GM23338 (cell line): ENCODE measurements at regions not wholly inside any gene's neighbourhood (a gene's known extent, or its start where the extent isn't known, plus 50 kb on each side); places are given as distances from the start of the nearest gene placed in this dataset.

Experiments
- ATAC-seq: fragments of 200-7000 bp; cut with Tn5 transposase; 3 replicates; pipeline ENCODE4 v1.9.1; 2020
- DNase-seq: peaks from one replicate; pipeline ENCODE4 v3.0.0-alpha.2; 2015; ENCODE audit warnings: low spot score
- H2AFZ ChIP-seq: fragments of 200-600 bp; sonication (generic); 2 replicates; pipeline ENCODE4 v1.8.0; 2016; ENCODE audit warnings: antibody characterized with exemption, mild to moderate bottlenecking, moderate library complexity
- H3F3A ChIP-seq: fragments of 200-600 bp; sonication (generic); replicated peaks from 2 replicates; pipeline ENCODE4 v1.8.0; 2017; ENCODE audit warnings: antibody characterized with exemption, mixed run types, low read depth
- H3K27ac ChIP-seq: fragments of 200-600 bp; sonication (generic); 2 replicates; pipeline ENCODE4 v1.6.1; 2016; ENCODE audit warnings: low read depth
- H3K27me3 ChIP-seq: fragments of 200-600 bp; sonication (generic); 2 replicates; pipeline ENCODE4 v1.8.0; 2016; ENCODE audit warnings: mild to moderate bottlenecking, mixed run types, moderate library complexity; ENCODE audit not compliant: insufficient read depth
- H3K36me3 ChIP-seq: fragments of 200-600 bp; sonication (generic); 2 replicates; pipeline ENCODE4 v1.8.0; 2016; ENCODE audit warnings: mild to moderate bottlenecking; ENCODE audit not compliant: insufficient read depth
- H3K4me1 ChIP-seq: fragments of 200-600 bp; sonication (generic); 2 replicates; pipeline ENCODE4 v1.8.0; 2016; ENCODE audit warnings: mild to moderate bottlenecking, moderate library complexity; ENCODE audit not compliant: insufficient read depth
- H3K4me2 ChIP-seq: fragments of 200-600 bp; sonication (generic); 2 replicates; pipeline ENCODE4 v1.7.1; 2017; ENCODE audit warnings: mixed run types
- H3K4me3 ChIP-seq: fragments of 200-600 bp; sonication (generic); 2 replicates; pipeline ENCODE4 v1.6.1; 2016; ENCODE audit warnings: mixed run types
- H3K79me2 ChIP-seq: fragments of 200-600 bp; sonication (generic); replicated peaks from 2 replicates; pipeline ENCODE4 v1.8.0; 2017; ENCODE audit warnings: mild to moderate bottlenecking; ENCODE audit not compliant: insufficient read depth
- H3K9me2 ChIP-seq: fragments of 200-600 bp; sonication (generic); 2 replicates; pipeline ENCODE4 v1.8.0; 2017; ENCODE audit not compliant: insufficient read depth
- H4K20me1 ChIP-seq: fragments of 200-600 bp; sonication (generic); replicated peaks from 2 replicates; pipeline ENCODE4 v1.8.0; 2017; ENCODE audit warnings: mild to moderate bottlenecking; ENCODE audit not compliant: insufficient read depth
- H3K27ac Mint-ChIP-seq: 2 replicates; pipeline ENCODE4 v1.8.0; 2020; ENCODE audit warnings: inconsistent platforms, mild to moderate bottlenecking, moderate library complexity, mixed read lengths
- H3K27me3 Mint-ChIP-seq: 3 replicates; pipeline ENCODE4 v1.8.0; 2022; ENCODE audit warnings: low read depth, mild to moderate bottlenecking, moderate library complexity, mixed read lengths, inconsistent platforms; ENCODE audit not compliant: insufficient read depth, poor library complexity
- H3K36me3 Mint-ChIP-seq: 3 replicates; pipeline ENCODE4 v1.8.0; 2021; ENCODE audit warnings: low read depth, mild to moderate bottlenecking, inconsistent platforms, moderate library complexity, mixed read lengths
- H3K4me1 Mint-ChIP-seq: 3 replicates; pipeline ENCODE4 v1.8.0; 2020; ENCODE audit warnings: mild to moderate bottlenecking, inconsistent platforms, mixed read lengths
- H3K4me3 Mint-ChIP-seq: 3 replicates; pipeline ENCODE4 v1.8.0; 2021; ENCODE audit warnings: moderate library complexity, mild to moderate bottlenecking, inconsistent platforms, mixed read lengths
- H3K9me3 Mint-ChIP-seq: 3 replicates; pipeline ENCODE4 v1.8.0; 2020; ENCODE audit warnings: moderate library complexity, mild to moderate bottlenecking, inconsistent platforms, mixed read lengths
- EZH2 ChIP-seq: fragments of 200-600 bp; sonication (generic); IDR thresholded peaks from one replicate; pipeline ENCODE4 v1.8.0; 2017; ENCODE audit warnings: antibody characterized with exemption, mild to moderate bottlenecking, low read depth; ENCODE audit not compliant: unreplicated experiment
- EZH2phosphoT487 ChIP-seq: fragments of 200-600 bp; sonication (generic); IDR thresholded peaks from one replicate; pipeline ENCODE4 v1.8.1; 2018; ENCODE audit warnings: antibody characterized with exemption; ENCODE audit not compliant: unreplicated experiment
- JUNB ChIP-seq: IDR thresholded peaks from one replicate; pipeline ENCODE4 v1.6.1; 2016; ENCODE audit warnings: antibody characterized with exemption; ENCODE audit not compliant: unreplicated experiment
- NANOG ChIP-seq: IDR thresholded peaks from 2 replicates; pipeline ENCODE4 v1.6.1; 2016; ENCODE audit warnings: antibody characterized with exemption, borderline replicate concordance
- POLR2AphosphoS5 ChIP-seq: IDR thresholded peaks from 2 replicates; pipeline ENCODE4 v1.6.1; 2016; ENCODE audit warnings: antibody characterized with exemption, low read depth
- REST ChIP-seq: IDR thresholded peaks from one replicate; pipeline ENCODE4 v1.6.1; 2018; ENCODE audit warnings: antibody characterized with exemption; ENCODE audit not compliant: unreplicated experiment
- STAT1 ChIP-seq: IDR thresholded peaks from one replicate; pipeline ENCODE4 v1.6.1; 2016; ENCODE audit warnings: antibody characterized with exemption; ENCODE audit not compliant: unreplicated experiment
- ZNF114 ChIP-seq: fragments of 250-450 bp; sonication (Bioruptor Pico); IDR thresholded peaks from 2 replicates; pipeline ENCODE4 v1.5.0; 2020; ENCODE audit warnings: mild to moderate bottlenecking, moderate library complexity
- ZNF331 ChIP-seq: fragments of 250-450 bp; sonication (Bioruptor Pico); IDR thresholded peaks from 2 replicates; pipeline ENCODE4 v1.5.0; 2020; ENCODE audit warnings: low read depth, mild to moderate bottlenecking, moderate library complexity
- TF ChIP-seq, protein P1 (sequence below): fragments of 250-450 bp; sonication (Bioruptor Pico); IDR thresholded peaks from 2 replicates; pipeline ENCODE4 v1.5.0; 2020; ENCODE audit warnings: mild to moderate bottlenecking, moderate library complexity
- TF ChIP-seq, protein P2 (sequence below): IDR thresholded peaks from 2 replicates; pipeline ENCODE4 v1.6.1; 2016; ENCODE audit warnings: antibody characterized with exemption

- no peaks in the 10 kb centered on the region; the same call in 1 of the 2 replicates for H3F3A ChIP-seq
- no peak overlapping the region for H3K27ac Mint-ChIP-seq
Observed at GRCh38 chr20:50433001-50433761, 77.0 kb upstream of the PTPN1 start.

More at GRCh38 chr20:50433001-50433761, 77.0 kb upstream of the PTPN1 start:
- no peak for TF ChIP-seq NANOG
- no peak for TF ChIP-seq JUNB
- TF ChIP-seq EZH2phosphoT487: no peak
- TF ChIP-seq, protein P1, sequence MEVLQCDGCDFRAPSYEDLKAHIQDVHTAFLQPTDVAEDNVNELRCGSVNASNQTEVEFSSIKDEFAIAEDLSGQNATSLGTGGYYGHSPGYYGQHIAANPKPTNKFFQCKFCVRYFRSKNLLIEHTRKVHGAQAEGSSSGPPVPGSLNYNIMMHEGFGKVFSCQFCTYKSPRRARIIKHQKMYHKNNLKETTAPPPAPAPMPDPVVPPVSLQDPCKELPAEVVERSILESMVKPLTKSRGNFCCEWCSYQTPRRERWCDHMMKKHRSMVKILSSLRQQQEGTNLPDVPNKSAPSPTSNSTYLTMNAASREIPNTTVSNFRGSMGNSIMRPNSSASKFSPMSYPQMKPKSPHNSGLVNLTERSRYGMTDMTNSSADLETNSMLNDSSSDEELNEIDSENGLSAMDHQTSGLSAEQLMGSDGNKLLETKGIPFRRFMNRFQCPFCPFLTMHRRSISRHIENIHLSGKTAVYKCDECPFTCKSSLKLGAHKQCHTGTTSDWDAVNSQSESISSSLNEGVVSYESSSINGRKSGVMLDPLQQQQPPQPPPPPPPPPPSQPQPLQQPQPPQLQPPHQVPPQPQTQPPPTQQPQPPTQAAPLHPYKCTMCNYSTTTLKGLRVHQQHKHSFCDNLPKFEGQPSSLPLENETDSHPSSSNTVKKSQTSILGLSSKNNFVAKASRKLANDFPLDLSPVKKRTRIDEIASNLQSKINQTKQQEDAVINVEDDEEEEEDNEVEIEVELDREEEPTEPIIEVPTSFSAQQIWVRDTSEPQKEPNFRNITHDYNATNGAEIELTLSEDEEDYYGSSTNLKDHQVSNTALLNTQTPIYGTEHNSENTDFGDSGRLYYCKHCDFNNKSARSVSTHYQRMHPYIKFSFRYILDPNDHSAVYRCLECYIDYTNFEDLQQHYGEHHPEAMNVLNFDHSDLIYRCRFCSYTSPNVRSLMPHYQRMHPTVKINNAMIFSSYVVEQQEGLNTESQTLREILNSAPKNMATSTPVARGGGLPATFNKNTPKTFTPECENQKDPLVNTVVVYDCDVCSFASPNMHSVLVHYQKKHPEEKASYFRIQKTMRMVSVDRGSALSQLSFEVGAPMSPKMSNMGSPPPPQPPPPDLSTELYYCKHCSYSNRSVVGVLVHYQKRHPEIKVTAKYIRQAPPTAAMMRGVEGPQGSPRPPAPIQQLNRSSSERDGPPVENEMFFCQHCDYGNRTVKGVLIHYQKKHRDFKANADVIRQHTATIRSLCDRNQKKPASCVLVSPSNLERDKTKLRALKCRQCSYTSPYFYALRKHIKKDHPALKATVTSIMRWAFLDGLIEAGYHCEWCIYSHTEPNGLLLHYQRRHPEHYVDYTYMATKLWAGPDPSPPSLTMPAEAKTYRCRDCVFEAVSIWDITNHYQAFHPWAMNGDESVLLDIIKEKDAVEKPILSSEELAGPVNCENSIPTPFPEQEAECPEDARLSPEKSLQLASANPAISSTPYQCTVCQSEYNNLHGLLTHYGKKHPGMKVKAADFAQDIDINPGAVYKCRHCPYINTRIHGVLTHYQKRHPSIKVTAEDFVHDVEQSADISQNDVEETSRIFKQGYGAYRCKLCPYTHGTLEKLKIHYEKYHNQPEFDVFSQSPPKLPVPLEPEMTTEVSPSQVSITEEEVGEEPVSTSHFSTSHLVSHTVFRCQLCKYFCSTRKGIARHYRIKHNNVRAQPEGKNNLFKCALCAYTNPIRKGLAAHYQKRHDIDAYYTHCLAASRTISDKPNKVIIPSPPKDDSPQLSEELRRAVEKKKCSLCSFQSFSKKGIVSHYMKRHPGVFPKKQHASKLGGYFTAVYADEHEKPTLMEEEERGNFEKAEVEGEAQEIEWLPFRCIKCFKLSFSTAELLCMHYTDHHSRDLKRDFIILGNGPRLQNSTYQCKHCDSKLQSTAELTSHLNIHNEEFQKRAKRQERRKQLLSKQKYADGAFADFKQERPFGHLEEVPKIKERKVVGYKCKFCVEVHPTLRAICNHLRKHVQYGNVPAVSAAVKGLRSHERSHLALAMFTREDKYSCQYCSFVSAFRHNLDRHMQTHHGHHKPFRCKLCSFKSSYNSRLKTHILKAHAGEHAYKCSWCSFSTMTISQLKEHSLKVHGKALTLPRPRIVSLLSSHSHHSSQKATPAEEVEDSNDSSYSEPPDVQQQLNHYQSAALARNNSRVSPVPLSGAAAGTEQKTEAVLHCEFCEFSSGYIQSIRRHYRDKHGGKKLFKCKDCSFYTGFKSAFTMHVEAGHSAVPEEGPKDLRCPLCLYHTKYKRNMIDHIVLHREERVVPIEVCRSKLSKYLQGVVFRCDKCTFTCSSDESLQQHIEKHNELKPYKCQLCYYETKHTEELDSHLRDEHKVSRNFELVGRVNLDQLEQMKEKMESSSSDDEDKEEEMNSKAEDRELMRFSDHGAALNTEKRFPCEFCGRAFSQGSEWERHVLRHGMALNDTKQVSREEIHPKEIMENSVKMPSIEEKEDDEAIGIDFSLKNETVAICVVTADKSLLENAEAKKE (CRISPR knock-in tag): no peak
- TF ChIP-seq, protein P2, sequence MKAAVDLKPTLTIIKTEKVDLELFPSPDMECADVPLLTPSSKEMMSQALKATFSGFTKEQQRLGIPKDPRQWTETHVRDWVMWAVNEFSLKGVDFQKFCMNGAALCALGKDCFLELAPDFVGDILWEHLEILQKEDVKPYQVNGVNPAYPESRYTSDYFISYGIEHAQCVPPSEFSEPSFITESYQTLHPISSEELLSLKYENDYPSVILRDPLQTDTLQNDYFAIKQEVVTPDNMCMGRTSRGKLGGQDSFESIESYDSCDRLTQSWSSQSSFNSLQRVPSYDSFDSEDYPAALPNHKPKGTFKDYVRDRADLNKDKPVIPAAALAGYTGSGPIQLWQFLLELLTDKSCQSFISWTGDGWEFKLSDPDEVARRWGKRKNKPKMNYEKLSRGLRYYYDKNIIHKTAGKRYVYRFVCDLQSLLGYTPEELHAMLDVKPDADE: no peak
- no peak for TF ChIP-seq EZH2
- no peak for TF ChIP-seq ZNF114
- TF ChIP-seq STAT1: no peak
- no peak for TF ChIP-seq POLR2AphosphoS5
- no peak for TF ChIP-seq ZNF331 (CRISPR knock-in tag)
- no peak for TF ChIP-seq REST
- Mint-ChIP-seq H3K27me3 (peaks cover 9% of the 10 kb centered on the region), H3K4me3 (no peak overlapping the region; the same call in 2 of the 3 replicates), H3K9me3 (peaks cover 2% of the 10 kb centered on the region; the same call in 1 of the 3 replicates), H3K36me3 (no peaks in the 10 kb centered on the region), H3K4me1 (peaks cover 19% of the 10 kb centered on the region)
- Histone ChIP-seq H3K9me2 (no peaks in the 10 kb centered on the region), H3K27me3 (no peaks in the 10 kb centered on the region), H3K4me3 (no peak overlapping the region), H2AFZ (no peak overlapping the region), H3K36me3 (no peaks in the 10 kb centered on the region), H3K27ac (no peak overlapping the region), H3K4me2 (no peak overlapping the region), H3K4me1 (peaks cover 8% of the 10 kb centered on the region), H3K79me2 (no peaks in the 10 kb centered on the region), H4K20me1 (no peaks in the 10 kb centered on the region)
- ATAC-seq (no peak), DNase-seq (no peak)
